ENCODE measurements at regions not wholly inside any gene's neighbourhood (a gene's known extent, or its start where the extent isn't known, plus 50 kb on each side); places are given as distances from the start of the nearest gene placed in this dataset.

DNA sequence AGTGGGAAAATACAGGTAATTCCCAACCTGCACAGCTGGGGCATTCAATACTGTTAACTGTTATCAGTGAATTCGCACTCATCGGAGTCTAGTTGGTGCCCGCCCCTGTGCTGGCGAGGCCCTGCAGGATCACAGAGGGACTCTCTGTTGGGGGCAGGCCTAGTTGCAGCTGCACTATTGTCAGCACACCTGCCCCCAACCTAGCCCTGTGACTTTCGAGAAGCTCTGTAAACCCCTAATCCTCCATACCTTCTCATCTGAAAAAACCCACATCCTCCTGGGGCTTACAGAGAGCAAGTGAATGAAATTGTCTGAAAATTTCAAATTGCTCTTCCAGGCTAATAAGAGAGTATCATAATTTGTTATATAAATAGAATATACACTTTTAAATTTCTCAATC, 132.2 kb upstream of the NUDT4 start:
- H3K27ac Mint-ChIP-seq = no peak overlapping the region
- H3K36me3 ChIP-seq (ENCODE audit: insufficient read depth) = no peaks in the 10 kb centered on the region
- no peaks in the 10 kb centered on the region for H3K9me3 Mint-ChIP-seq
- H3K4me3 ChIP-seq = no peak overlapping the region
- ATAC-seq = peak; percentile 63; the same call in 2 of the 3 replicates
- DNase-seq (ENCODE audit: low spot score) = no peak
- H3K4me2 ChIP-seq = no peak overlapping the region
- H3K27ac ChIP-seq (ENCODE audit: low read depth) = no peak overlapping the region
- no peaks in the 10 kb centered on the region for H3K27me3 Mint-ChIP-seq (ENCODE audit: insufficient read depth, low read depth, poor library complexity)
- no peaks in the 10 kb centered on the region for H3K79me2 ChIP-seq (replicated peaks; ENCODE audit: insufficient read depth)
- H3K36me3 Mint-ChIP-seq (ENCODE audit: low read depth) = no peaks in the 10 kb centered on the region
- H3K4me1 ChIP-seq (ENCODE audit: insufficient read depth) = no peaks in the 10 kb centered on the region
- no peak overlapping the region for H2AFZ ChIP-seq
- peaks cover 6% of the 10 kb centered on the region; the same call in 2 of the 3 replicates for H3K4me1 Mint-ChIP-seq
- no peaks in the 10 kb centered on the region for H3F3A ChIP-seq (replicated peaks; ENCODE audit: low read depth)
- H4K20me1 ChIP-seq (replicated peaks; ENCODE audit: insufficient read depth) = no peaks in the 10 kb centered on the region
- peaks cover 7% of the 10 kb centered on the region for H3K9me2 ChIP-seq (ENCODE audit: insufficient read depth)
- no peak overlapping the region for H3K4me3 Mint-ChIP-seq
- no peak for TF ChIP-seq EZH2phosphoT487 (IDR thresholded peaks at IDR 0.05; ENCODE audit: unreplicated experiment)
- no peak for TF ChIP-seq ZNF462 (CRISPR knock-in tag; IDR thresholded peaks at IDR 0.05)
- no peak for TF ChIP-seq ZNF331 (CRISPR knock-in tag; IDR thresholded peaks at IDR 0.05; ENCODE audit: low read depth)
- TF ChIP-seq NANOG (IDR thresholded peaks at IDR 0.05; ENCODE audit: borderline replicate concordance) = no peak
- no peak for TF ChIP-seq ETS1 (IDR thresholded peaks at IDR 0.05)
- TF ChIP-seq STAT1 (IDR thresholded peaks at IDR 0.05; ENCODE audit: unreplicated experiment) = no peak
- TF ChIP-seq POLR2AphosphoS5 (IDR thresholded peaks at IDR 0.05; ENCODE audit: low read depth) = no peak
- no peak for TF ChIP-seq JUNB (IDR thresholded peaks at IDR 0.05; ENCODE audit: unreplicated experiment)
- no peaks in the 10 kb centered on the region for H3K27me3 ChIP-seq (ENCODE audit: insufficient read depth)
